ENCODE measurements at regions not wholly inside any gene's neighbourhood (a gene's known extent, or its start where the extent isn't known, plus 50 kb on each side); places are given as distances from the start of the nearest gene placed in this dataset.

DNA sequence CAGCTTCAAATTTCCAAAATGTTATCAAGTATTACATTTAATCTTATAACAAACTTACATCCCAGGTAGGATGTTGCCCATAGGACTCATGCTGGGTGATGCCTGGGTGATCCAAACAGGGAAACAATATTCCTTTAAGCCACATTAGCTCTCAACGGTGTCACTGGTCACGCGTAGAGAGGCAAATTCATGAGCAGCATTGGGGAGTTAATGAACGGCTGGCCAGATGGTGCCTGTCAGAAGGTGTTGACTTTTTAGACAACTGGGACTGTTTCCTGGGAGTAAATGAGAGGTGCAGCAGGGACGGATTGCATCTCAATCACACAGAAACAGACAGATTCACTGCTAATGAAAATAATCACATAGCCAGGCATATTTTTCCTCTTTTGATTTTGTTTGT is 83.3 kb upstream of the ID4 start:
- no peaks in the 10 kb centered on the region for H3K9me3 Mint-ChIP-seq
- peaks cover 45% of the 10 kb centered on the region for H3K4me1 Mint-ChIP-seq
- TF ChIP-seq, protein P1, sequence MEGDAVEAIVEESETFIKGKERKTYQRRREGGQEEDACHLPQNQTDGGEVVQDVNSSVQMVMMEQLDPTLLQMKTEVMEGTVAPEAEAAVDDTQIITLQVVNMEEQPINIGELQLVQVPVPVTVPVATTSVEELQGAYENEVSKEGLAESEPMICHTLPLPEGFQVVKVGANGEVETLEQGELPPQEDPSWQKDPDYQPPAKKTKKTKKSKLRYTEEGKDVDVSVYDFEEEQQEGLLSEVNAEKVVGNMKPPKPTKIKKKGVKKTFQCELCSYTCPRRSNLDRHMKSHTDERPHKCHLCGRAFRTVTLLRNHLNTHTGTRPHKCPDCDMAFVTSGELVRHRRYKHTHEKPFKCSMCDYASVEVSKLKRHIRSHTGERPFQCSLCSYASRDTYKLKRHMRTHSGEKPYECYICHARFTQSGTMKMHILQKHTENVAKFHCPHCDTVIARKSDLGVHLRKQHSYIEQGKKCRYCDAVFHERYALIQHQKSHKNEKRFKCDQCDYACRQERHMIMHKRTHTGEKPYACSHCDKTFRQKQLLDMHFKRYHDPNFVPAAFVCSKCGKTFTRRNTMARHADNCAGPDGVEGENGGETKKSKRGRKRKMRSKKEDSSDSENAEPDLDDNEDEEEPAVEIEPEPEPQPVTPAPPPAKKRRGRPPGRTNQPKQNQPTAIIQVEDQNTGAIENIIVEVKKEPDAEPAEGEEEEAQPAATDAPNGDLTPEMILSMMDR (IDR thresholded peaks at IDR 0.05; ENCODE audit: unreplicated experiment): no peak
- no peaks in the 10 kb centered on the region for H3K36me3 Mint-ChIP-seq
- no peak for DNase-seq (ENCODE audit: low spot score in 2 of 2, unreplicated experiment in 2 of 2)
- no peaks in the 10 kb centered on the region for H3K27me3 Mint-ChIP-seq (ENCODE audit: low read depth)
- no peak overlapping the region for H3K4me3 Mint-ChIP-seq
- peak overlapping the region; percentile 84 for H3K27ac Mint-ChIP-seq

GRCh38 chr6:19754686-19755085 is 82.5 kb upstream of the ID4 start:
- TF ChIP-seq, protein P1 (IDR thresholded peaks at IDR 0.05; ENCODE audit: unreplicated experiment): no peak
- Mint-ChIP-seq H3K9me3 (no peaks in the 10 kb centered on the region), H3K27me3 (ENCODE audit: low read depth) (no peaks in the 10 kb centered on the region), H3K27ac (peak overlapping the region; percentile 24), H3K36me3 (no peaks in the 10 kb centered on the region), H3K4me3 (no peak overlapping the region), H3K4me1 (peaks cover 45% of the 10 kb centered on the region)
- DNase-seq (ENCODE audit: low spot score in 2 of 2, unreplicated experiment in 2 of 2): no peak

GRCh38 chr6:19755181-19755580 is 82.0 kb upstream of the ID4 start:
- Mint-ChIP-seq H3K4me1 (peaks cover 45% of the 10 kb centered on the region), H3K36me3 (no peaks in the 10 kb centered on the region), H3K27me3 (ENCODE audit: low read depth) (no peaks in the 10 kb centered on the region), H3K4me3 (no peak overlapping the region), H3K9me3 (no peaks in the 10 kb centered on the region), H3K27ac (peak overlapping the region; percentile 24)
- TF ChIP-seq, protein P1 (IDR thresholded peaks at IDR 0.05; ENCODE audit: unreplicated experiment): no peak
- no peak for DNase-seq (ENCODE audit: low spot score in 2 of 2, unreplicated experiment in 2 of 2)

DNA sequence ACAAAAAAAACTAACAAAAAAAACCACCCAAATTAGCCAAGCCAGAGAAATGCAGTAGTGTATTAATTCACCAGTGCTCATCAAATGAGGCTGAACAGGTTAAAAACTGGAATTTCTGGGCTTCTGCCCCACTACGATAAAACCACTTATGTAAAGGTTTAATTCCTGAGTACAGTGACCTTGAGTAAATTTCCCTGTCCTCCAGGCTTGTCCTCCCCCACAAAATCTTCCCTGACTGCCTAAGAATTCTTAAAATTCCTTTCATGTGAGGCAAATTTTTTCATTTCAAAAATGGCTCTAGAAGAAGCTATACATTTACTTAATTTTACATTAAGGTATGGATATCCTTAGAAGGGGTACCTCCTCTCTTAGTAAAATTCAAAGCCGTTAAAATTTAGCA is 80.1 kb upstream of the ID4 start:
- Mint-ChIP-seq H3K27ac (peak overlapping the region; percentile 77), H3K9me3 (no peaks in the 10 kb centered on the region)

GRCh38 chr6:19759117-19759880 is 77.9 kb upstream of the ID4 start:
- Mint-ChIP-seq H3K36me3 (no peaks in the 10 kb centered on the region), H3K9me3 (no peaks in the 10 kb centered on the region), H3K27ac (no peak overlapping the region), H3K4me1 (peaks cover 23% of the 10 kb centered on the region), H3K27me3 (ENCODE audit: low read depth) (no peaks in the 10 kb centered on the region), H3K4me3 (no peak overlapping the region)
- DNase-seq (ENCODE audit: low spot score in 2 of 2, unreplicated experiment in 2 of 2): no peak
- TF ChIP-seq, protein P1 (IDR thresholded peaks at IDR 0.05; ENCODE audit: unreplicated experiment): no peak

More for the DNA sequence above, 80.1 kb upstream of the ID4 start:
- no peaks in the 10 kb centered on the region for H3K27me3 Mint-ChIP-seq (ENCODE audit: low read depth)
- no peak for DNase-seq (ENCODE audit: low spot score in 2 of 2, unreplicated experiment in 2 of 2)
- no peaks in the 10 kb centered on the region for H3K36me3 Mint-ChIP-seq
- TF ChIP-seq, protein P1 (IDR thresholded peaks at IDR 0.05; ENCODE audit: unreplicated experiment): no peak
- H3K4me3 Mint-ChIP-seq: no peak overlapping the region
- H3K4me1 Mint-ChIP-seq: peaks cover 42% of the 10 kb centered on the region
